ENCODE measurements at regions not wholly inside any gene's neighbourhood (a gene's known extent, or its start where the extent isn't known, plus 50 kb on each side); places are given as distances from the start of the nearest gene placed in this dataset.

DNA sequence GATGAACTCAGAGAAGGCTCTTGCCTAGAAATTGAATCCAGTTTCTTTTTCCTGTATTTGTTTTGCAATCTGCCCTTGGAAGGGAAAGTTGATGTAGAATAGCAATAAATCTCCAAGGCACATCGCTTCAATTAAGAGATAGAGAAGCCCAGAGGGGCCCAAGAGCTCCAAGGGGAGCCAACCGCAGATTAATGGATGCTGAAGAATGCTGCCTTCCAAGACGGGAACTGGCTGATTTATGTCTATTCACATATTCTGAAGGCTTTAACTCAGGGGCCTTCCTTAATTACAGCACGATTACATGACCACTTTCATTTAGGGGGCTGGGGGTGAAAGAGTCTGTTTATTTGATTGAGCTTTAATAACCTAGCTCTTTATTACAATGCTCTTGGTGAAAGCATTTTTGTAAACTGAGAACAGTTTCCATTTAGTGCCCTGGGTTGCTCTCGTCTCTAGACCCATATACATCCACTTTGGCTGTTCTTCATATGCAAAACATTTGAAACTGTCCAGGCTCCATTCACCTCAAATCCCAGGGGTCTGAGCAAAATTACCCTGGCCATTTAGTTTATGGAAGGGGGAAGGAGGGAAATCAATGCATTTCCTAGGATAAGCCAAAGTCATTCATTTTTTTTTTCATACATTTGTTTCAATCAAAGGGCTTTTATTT is 87.4 kb upstream of the CLDN14 start:
- WGBS (ENCODE audit: low lambda C conversion rate) = 29% methylated on average over 5 of the region's 5 CpGs
- ChIA-PET POLR2A (no interaction called here), CTCF (ENCODE audit: low intra/inter-chr PET ratio, low total read pairs) (no interaction called here)
- Histone ChIP-seq H3K9ac (ENCODE audit: insufficient read depth, low read depth, low read length) (no peak overlapping the region), H2AFZ (ENCODE audit: low read length) (no peak overlapping the region), H3K27ac (ENCODE audit: extremely low read length, insufficient read depth, low read length) (no peak overlapping the region), H3K27me3 (ENCODE audit: control insufficient read depth in 1 of 2, insufficient read depth in 2 of 2, low read length in 2 of 2) (peaks cover 0 to 16% of the 10 kb centered on the region in 2 experiments; a peak in 1 of 5 replicates), H3K4me2 (ENCODE audit: low read depth, low read length) (no peak overlapping the region), H3K9me3 (ENCODE audit: low read length) (no peaks in the 10 kb centered on the region), H3K79me2 (ENCODE audit: insufficient read depth, low read length) (no peaks in the 10 kb centered on the region), H3K4me1 (ENCODE audit: insufficient read depth, low read length) (no peaks in the 10 kb centered on the region), H3K4me3 (replicated peaks in 1 of 3; ENCODE audit: insufficient read depth in 1 of 3, low read depth in 2 of 3, low read length in 3 of 3) (no peak overlapping the region), H3K36me3 (replicated peaks in 1 of 2; ENCODE audit: control insufficient read depth in 1 of 2, insufficient read depth in 2 of 2, low read length in 2 of 2) (no peaks in the 10 kb centered on the region), H4K20me1 (ENCODE audit: insufficient read depth, low read length) (no peaks in the 10 kb centered on the region)
- DNase-seq (ENCODE audit: low spot score) (no peak), FAIRE-seq (no peak), ATAC-seq (no peak)
- intact Hi-C loops (cut with micrococcal nuclease; ENCODE audit: unreplicated experiment) = no loop called here
- no TSS peak for BruUV-seq (replicated peaks)
- no peak for TF ChIP-seq ZNF577 (CRISPR knock-in tag; IDR thresholded peaks at IDR 0.05; ENCODE audit: borderline replicate concordance, low read depth)
- TF ChIP-seq ZNF570 (CRISPR knock-in tag; IDR thresholded peaks at IDR 0.05; ENCODE audit: borderline replicate concordance) = no peak
- no peak for TF ChIP-seq ZNF672 (CRISPR knock-in tag; IDR thresholded peaks at IDR 0.05)
- TF ChIP-seq TARDBP (CRISPR knock-in tag; IDR thresholded peaks at IDR 0.05) = no peak
- TF ChIP-seq, protein P1, sequence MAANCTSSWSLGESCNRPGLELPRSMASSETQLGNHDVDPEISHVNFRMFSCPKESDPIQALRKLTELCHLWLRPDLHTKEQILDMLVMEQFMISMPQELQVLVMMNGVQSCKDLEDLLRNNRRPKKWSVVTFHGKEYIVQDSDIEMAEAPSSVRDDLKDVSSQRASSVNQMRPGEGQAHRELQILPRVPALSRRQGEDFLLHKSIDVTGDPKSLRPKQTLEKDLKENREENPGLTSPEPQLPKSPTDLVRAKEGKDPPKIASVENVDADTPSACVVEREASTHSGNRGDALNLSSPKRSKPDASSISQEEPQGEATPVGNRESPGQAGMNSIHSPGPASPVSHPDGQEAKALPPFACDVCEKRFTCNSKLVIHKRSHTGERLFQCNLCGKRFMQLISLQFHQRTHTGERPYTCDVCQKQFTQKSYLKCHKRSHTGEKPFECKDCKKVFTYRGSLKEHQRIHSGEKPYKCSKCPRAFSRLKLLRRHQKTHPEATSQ (CRISPR knock-in tag; IDR thresholded peaks at IDR 0.05; ENCODE audit: borderline replicate concordance) = no peak
- in situ Hi-C loops (cut with HindIII; ENCODE audit: extremely low pct_ligation_motif_present, low pct_unique_long_range_greater_than_20kb) = no loop called here

DNA sequence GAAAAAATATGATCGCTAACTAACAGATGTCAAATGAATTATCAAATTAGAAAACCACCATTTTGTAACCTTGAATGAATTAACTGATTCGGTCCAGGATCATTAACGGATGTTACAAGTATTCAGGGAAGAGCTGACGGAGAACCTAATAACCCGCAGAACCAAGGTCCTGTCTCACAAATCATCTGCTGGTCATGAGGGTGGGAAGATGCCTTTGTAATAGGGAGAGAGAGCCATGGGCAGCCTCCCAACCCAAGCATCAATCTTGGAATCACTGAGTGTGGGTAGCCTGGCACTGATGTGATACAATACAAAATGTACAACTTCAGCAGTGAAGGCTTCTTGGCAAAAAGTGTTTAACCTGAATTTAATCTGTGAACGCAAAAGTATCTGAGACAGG is 89.6 kb upstream of the CLDN14 start:
- no peaks in the 10 kb centered on the region for H4K20me1 ChIP-seq (ENCODE audit: insufficient read depth, low read length)
- H3K27me3 ChIP-seq (ENCODE audit: control insufficient read depth in 1 of 2, insufficient read depth in 2 of 2, low read length in 2 of 2) = peaks cover 0 to 9% of the 10 kb centered on the region in 2 experiments; a peak in 1 of 5 replicates
- DNase-seq (ENCODE audit: low spot score) (no peak), ATAC-seq (no peak), FAIRE-seq (no peak)
- in situ Hi-C loops (cut with HindIII; ENCODE audit: extremely low pct_ligation_motif_present, low pct_unique_long_range_greater_than_20kb) (no loop called here), intact Hi-C loops (cut with micrococcal nuclease; ENCODE audit: unreplicated experiment) (no loop called here)
- H3K36me3 ChIP-seq (replicated peaks in 1 of 2; ENCODE audit: control insufficient read depth in 1 of 2, insufficient read depth in 2 of 2, low read length in 2 of 2) = no peaks in the 10 kb centered on the region
- H3K9ac ChIP-seq (ENCODE audit: insufficient read depth, low read depth, low read length) = no peak overlapping the region
- H3K4me1 ChIP-seq (ENCODE audit: insufficient read depth, low read length) = no peaks in the 10 kb centered on the region
- BruUV-seq (replicated peaks) = no TSS peak
- no peak overlapping the region for H2AFZ ChIP-seq (ENCODE audit: low read length)
- H3K27ac ChIP-seq (ENCODE audit: extremely low read length, insufficient read depth, low read length) = no peak overlapping the region
- CTCF ChIA-PET (ENCODE audit: low intra/inter-chr PET ratio, low total read pairs) = no interaction called here
- H3K9me3 ChIP-seq (ENCODE audit: low read length) = no peaks in the 10 kb centered on the region
- POLR2A ChIA-PET = no interaction called here
- no peak overlapping the region for H3K4me3 ChIP-seq (replicated peaks in 1 of 3; ENCODE audit: insufficient read depth in 1 of 3, low read depth in 2 of 3, low read length in 3 of 3)
- TF ChIP-seq NFIC (IDR thresholded peaks at IDR 0.05; ENCODE audit: low read length) (no peak), NPAS2 (CRISPR knock-in tag; IDR thresholded peaks at IDR 0.05; ENCODE audit: borderline replicate concordance) (no peak), ARNT (IDR thresholded peaks at IDR 0.05) (no peak), FIP1L1 (IDR thresholded peaks at IDR 0.05; ENCODE audit: borderline replicate concordance, insufficient read depth, low read depth, low read length) (no peak), HNRNPLL (IDR thresholded peaks at IDR 0.05; ENCODE audit: low read depth, low read length, poor library complexity, severe bottlenecking) (no peak), ZNF296 (CRISPR knock-in tag; conservative IDR thresholded peaks at IDR 0.05) (no peak), ZNF143 (CRISPR knock-in tag; IDR thresholded peaks at IDR 0.05) (no peak)
- TF ChIP-seq, protein P2, sequence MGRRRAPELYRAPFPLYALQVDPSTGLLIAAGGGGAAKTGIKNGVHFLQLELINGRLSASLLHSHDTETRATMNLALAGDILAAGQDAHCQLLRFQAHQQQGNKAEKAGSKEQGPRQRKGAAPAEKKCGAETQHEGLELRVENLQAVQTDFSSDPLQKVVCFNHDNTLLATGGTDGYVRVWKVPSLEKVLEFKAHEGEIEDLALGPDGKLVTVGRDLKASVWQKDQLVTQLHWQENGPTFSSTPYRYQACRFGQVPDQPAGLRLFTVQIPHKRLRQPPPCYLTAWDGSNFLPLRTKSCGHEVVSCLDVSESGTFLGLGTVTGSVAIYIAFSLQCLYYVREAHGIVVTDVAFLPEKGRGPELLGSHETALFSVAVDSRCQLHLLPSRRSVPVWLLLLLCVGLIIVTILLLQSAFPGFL (CRISPR knock-in tag; IDR thresholded peaks at IDR 0.05) = no peak
- TF ChIP-seq, protein P3, sequence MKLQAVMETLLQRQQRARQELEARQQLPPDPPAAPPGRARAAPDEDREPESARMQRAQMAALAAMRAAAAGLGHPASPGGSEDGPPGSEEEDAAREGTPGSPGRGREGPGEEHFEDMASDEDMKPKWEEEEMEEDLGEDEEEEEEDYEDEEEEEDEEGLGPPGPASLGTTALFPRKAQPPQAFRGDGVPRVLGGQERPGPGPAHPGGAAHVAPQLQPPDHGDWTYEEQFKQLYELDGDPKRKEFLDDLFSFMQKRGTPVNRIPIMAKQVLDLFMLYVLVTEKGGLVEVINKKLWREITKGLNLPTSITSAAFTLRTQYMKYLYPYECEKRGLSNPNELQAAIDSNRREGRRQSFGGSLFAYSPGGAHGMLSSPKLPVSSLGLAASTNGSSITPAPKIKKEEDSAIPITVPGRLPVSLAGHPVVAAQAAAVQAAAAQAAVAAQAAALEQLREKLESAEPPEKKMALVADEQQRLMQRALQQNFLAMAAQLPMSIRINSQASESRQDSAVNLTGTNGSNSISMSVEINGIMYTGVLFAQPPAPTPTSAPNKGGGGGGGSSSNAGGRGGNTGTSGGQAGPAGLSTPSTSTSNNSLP (IDR thresholded peaks at IDR 0.05; ENCODE audit: low read depth, low read length) = no peak
- 54% methylated on average over 6 of the region's 6 CpGs for WGBS (ENCODE audit: low lambda C conversion rate)
- no peaks in the 10 kb centered on the region for H3K79me2 ChIP-seq (ENCODE audit: insufficient read depth, low read length)
- no peak overlapping the region for H3K4me2 ChIP-seq (ENCODE audit: low read depth, low read length)

Measured in HepG2 (cell line).